ENCODE measurements at regions not wholly inside any gene's neighbourhood (a gene's known extent, or its start where the extent isn't known, plus 50 kb on each side); places are given as distances from the start of the nearest gene placed in this dataset.
"Not testable (repeated sequence)": the region's sequence is repeated elsewhere in the genome, so short reads cannot be mapped to it uniquely, and the experiment has no call there.

GRCh38 chr1:19591482-19592091 lies 52.5 kb upstream of the NBL1 start:
- DNase-seq (ENCODE audit: low read depth in 2 of 2): no peak

DNA sequence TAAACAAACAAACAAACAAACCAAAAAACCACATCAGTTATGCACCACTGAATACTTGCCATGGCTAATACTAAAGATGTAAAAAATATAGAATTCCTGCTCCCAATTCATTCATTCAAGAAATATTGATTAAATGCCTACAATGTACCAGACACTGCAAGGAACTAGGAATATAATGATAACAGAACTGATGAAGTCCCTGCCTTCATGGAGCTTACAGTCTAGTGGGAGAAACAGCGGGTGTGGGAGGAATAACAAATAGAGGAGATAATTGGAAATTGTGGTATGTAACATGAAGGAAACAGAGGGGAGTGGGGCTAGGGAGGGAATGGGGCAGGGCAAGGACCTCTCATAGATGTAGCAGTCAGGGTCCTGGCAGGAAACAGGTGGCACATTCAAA lies 58.6 kb upstream of the NBL1 start:
- DNase-seq (ENCODE audit: low read depth in 2 of 2): no peak

DNA sequence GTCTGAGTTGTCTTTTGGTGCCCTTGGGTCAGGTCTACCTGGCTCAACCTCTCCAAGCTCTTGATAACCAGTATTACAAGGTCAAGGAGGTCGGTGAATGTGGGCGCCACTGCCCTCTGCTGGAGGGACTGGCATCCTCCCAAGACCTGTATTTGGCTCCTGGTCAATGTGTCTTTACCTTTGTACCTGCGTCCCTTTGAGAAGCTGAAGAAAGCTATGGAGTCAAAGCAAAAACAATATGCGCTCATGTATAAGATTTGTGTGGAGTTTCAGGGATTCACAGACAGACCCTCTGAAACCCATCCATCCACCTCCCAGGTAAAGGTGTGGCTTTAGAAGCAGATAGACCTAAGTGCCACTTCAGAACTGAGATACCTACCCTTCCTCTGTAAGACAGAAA lies 61.8 kb upstream of the NBL1 start:
- DNase-seq (ENCODE audit: low read depth in 2 of 2): peak in 1 of 2 donors; percentile 54

- no peak for DNase-seq (ENCODE audit: low read depth in 2 of 2)
Measured at GRCh38 chr1:19581381-19581780, 62.7 kb upstream of the NBL1 start.

- DNase-seq (ENCODE audit: low read depth in 2 of 2): no peak
Measured at GRCh38 chr1:19577561-19577960, 66.5 kb upstream of the NBL1 start.

DNA sequence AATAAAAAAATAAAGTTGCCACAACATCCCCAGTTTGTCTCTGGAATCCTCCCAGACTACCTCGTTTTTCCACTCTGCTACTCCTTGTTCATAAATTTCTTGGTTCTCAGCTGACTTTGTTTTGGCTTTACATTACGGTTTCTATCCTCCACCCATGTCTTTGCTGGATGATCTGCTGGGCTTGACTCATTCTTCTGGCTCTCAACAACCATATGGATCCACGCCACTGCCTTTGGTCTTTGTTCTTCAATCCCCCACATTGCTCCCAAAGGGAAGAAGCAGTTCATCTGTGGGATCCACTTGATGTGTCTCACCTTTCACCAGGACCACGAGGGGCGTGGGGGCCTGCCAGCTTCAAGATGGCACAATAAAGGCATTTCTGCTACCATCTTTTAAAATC lies 67.1 kb upstream of the NBL1 start:
- DNase-seq (ENCODE audit: low read depth in 2 of 2): no peak

GRCh38 chr1:19569786-19570185 lies 74.3 kb upstream of the NBL1 start:
- no peak for DNase-seq (ENCODE audit: low read depth in 2 of 2)

DNA sequence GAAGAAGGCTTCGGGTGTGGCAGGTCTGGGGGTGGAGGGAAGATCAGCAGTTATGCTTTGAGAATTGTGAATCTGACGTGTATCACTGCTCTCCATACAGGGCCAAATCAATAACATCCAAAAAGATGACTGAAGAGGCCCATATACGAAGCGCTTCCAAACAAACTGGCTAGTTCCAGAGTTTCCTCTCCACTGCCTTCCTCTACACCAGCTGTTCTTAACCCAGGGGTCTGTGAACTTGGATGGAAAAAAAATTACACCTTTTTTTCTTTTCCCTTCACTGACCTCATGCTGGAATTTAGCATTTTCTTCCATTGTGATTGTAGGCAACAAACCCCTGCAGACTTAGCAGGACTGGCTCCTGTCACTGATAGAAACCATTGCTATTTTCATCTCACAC lies 77.1 kb upstream of the NBL1 start:
- DNase-seq (ENCODE audit: low read depth in 2 of 2): no peak

GRCh38 chr1:19564366-19564765 lies 79.0 kb upstream of the CAPZB start:
- DNase-seq (ENCODE audit: low read depth in 2 of 2): no peak

DNA sequence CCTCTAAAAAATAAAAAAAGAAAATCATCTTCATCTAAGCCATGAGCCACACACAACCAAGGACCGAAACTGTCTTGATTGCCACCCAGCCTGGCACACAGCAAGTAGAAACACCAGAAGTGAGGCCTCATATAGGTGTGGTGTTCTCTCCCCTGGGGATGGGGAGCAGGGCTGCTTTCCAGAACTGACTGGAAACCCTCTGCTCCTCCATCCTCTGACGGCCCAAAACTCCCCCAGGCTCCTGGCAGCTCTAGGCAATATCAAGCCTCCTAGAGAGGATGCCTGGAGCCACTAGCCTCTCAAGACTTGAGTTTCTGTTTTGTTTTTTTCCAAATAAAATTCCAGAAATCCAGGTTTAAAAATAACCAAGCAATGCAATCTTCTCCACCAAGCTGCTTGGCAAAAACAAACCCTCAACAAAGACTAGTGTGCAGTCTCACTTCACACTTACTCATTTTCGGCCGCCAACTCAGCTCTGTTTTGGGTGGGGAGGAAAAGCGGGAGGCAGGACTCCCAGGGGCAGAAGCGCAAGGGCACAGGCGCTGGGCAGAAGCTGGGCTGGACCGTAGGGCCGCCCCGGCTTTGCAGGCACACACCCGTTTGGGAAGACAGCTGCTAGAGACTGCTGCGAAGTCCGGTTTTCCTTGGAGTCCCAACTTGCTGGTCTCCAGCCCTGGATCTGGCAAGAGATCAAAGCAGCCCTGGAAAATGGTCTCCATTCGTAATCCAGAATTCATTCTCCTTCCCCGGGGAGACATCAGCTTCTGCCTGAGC lies 78.2 kb upstream of the CAPZB start:
- DNase-seq (ENCODE audit: low read depth in 2 of 2): no peak

DNA sequence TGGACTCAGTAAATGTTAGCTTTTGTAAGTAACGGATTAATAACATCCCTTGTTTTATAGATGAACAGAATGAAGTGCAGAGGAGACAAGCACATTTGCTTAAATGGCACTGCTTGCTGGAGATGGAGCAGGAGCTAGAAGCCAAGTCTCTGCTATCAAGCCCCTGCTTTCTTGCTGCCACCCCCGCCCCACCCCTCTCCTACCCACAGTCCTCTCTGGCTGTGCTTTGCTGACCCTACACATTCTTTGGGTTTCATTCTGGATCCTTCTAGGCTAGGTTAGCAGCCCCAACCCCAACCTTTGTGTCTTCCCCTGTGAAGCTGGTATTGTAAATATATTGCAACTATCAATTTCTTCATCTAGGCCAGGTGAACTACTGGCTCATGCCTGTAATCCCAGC lies 77.5 kb upstream of the CAPZB start:
- no peak for DNase-seq (ENCODE audit: low read depth in 2 of 2)

GRCh38 chr1:19560480-19560879 lies 75.1 kb upstream of the CAPZB start:
- no peak for DNase-seq (ENCODE audit: low read depth in 2 of 2)

DNA sequence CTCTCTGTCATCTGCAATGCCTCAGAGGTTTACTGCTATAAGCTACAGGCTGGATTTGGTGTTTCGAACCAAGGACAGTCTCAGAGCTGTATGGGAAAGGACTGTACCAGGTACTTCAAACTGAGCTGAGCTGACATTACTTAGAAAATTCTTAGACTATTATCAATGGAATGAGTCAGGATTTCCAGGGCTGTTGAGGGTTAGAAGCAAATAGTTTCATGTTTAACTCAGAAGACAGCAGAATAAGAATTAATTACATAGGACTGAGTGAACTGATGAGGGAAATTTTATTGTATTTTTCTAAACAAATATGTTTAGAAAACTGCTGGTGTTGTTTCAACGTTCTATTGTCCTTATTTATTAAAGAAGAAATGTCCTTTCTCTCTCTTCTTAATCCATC lies 74.3 kb upstream of the CAPZB start:
- no peak for DNase-seq (ENCODE audit: low read depth in 2 of 2)

- no peak for DNase-seq (ENCODE audit: low read depth in 2 of 2)
Measured at GRCh38 chr1:19557609-19558051, 72.3 kb upstream of the CAPZB start.

GRCh38 chr1:19554090-19554489 lies 68.8 kb upstream of the CAPZB start:
- no peak for DNase-seq (ENCODE audit: low read depth in 2 of 2)

GRCh38 chr1:19552291-19553010 lies 67.1 kb upstream of the CAPZB start:
- no peak for DNase-seq (ENCODE audit: low read depth in 2 of 2)

DNA sequence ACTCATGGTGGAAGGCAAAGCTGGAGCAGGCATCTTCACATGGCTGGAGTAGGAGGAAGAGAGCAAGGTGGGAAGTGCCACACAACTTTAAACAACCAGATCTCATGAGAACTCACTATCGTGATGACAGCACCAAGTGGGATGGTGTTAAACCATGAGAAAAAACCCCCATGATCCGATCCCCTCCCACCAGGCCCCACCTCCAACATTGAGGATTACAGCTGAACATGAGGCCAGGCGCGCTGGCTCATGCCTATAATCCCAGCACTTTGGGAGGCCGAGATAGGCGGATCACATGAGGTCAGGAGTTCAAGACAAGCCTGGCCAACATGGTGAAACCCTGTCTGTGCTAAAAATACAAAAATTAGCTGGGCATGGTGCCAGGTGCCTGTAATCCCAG lies 66.5 kb upstream of the CAPZB start:
- DNase-seq (ENCODE audit: low read depth in 2 of 2): not testable (repeated sequence)

GRCh38 chr1:19550437-19550836 lies 65.1 kb upstream of the CAPZB start:
- DNase-seq (ENCODE audit: low read depth in 2 of 2): not testable (repeated sequence)

- peak in 1 of 2 donors; percentile 5 for DNase-seq (ENCODE audit: low read depth in 2 of 2)
Measured at GRCh38 chr1:19547814-19548213, 62.5 kb upstream of the CAPZB start.

DNA sequence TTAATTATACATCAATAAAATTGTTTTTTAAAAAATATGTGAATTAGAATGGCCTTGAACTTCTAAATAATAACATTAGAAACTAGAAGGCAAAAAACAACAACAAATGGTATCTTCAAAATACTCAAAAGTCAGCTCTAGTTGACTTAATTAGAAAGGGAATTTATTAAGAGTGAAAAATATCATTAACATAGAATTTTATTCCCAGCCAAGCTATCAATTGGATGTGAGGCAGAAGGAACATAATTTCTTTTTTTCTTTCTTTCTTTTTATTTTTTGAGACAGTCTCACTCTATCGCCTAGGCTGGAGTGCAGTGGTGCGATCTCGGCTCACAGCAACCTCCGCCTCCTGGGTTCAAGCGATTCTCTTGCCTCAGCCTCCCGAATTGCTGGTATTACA lies 51.2 kb upstream of the CAPZB start:
- DNase-seq (ENCODE audit: low read depth in 2 of 2): no peak

- DNase-seq (ENCODE audit: low read depth in 2 of 2): no peak
Measured at GRCh38 chr1:19535214-19535613, 49.9 kb upstream of the CAPZB start.
